Adrenal gland (tissue), 9 donors: ENCODE measurements at regions not wholly inside any gene's neighbourhood (a gene's known extent, or its start where the extent isn't known, plus 50 kb on each side); places are given as distances from the start of the nearest gene placed in this dataset.

Experiments
- DNase-seq, 7 donors: peaks; one replicate each; pipeline ENCODE4 v3.0.0-alpha.2; 2019 to 2020
- H3K27ac ChIP-seq, 5 donors: fragments of 200-600 bp; sonication (generic) in 4 of 5; 1 replicate in 3 of 5; 2 replicates in 2 of 5; pipeline versions ENCODE4 v1.5.1 to v1.8.0; 2016 to 2020; ENCODE audit warnings: mild to moderate bottlenecking in 1 of 5
- H3K27me3 ChIP-seq: fragments of 200-600 bp; 2 replicates; pipeline ENCODE4 v1.8.0; 2021
- H3K36me3 ChIP-seq, 2 donors: fragments of 200-600 bp; replicated peaks in 1 of 2; 1 replicate in 1 of 2; 2 replicates in 1 of 2; pipeline versions ENCODE4 v1.5.1 to v1.8.0; 2018 to 2022
- H3K4me1 ChIP-seq, 2 donors: fragments of 200-600 bp; replicated peaks in 1 of 2; 1 replicate in 1 of 2; 2 replicates in 1 of 2; pipeline versions ENCODE4 v1.5.1 to v1.8.0; 2018 to 2021
- H3K4me3 ChIP-seq, 4 donors: fragments of 200-600 bp; sonication (generic) in 3 of 4; one replicate each; pipeline ENCODE4 v1.5.1; 2016 to 2018
- H3K9me3 ChIP-seq, 3 donors: fragments of 200-600 bp; sonication (generic) in 1 of 3; replicated peaks in 1 of 3; 1 replicate in 2 of 3; 2 replicates in 1 of 3; pipeline versions ENCODE4 v1.5.1 to v1.8.0; 2016 to 2021
- CTCF ChIP-seq, 6 experiments: fragments of 450-650 bp in 4 of 6; fragments of 200-600 bp in 2 of 6; sonication (generic) in 1 of 6; IDR thresholded peaks; 1 replicate in 5 of 6; 2 replicates in 1 of 6; pipeline versions ENCODE4 v1.5.1 to v1.8.0; 2016 to 2021; ENCODE audit warnings: antibody characterized with exemption in 6 of 6, mild to moderate bottlenecking in 2 of 6, moderate library complexity in 1 of 6
- POLR2A ChIP-seq, 2 donors: fragments of 450-650 bp; IDR thresholded peaks; one replicate each; pipeline ENCODE4 v1.6.1; 2017; ENCODE audit warnings: antibody characterized with exemption in 2 of 2, mild to moderate bottlenecking in 2 of 2, moderate library complexity in 1 of 2
- WGBS, 4 donors: extraction: QIAGEN DNeasy Blood & Tissue Kit in 2 of 4; methylation state at CpG; one replicate each; pipeline versions ENCODE4 v1.1.5 to v1.1.7; 2013 to 2017; 5-methylcytosine and 5-hydroxymethylcytosine counted together
- intact Hi-C, 2 donors: fragments of 100-400 bp; cut with DNase I; formaldehyde crosslinking; loops; one replicate each; pipeline versions ENCODE4 v1.14.1 to v1.15.0; 2022 to 2023
- donor health status: healthy with polysubstance abuse.
- donor health status: Bipolar disorder and iron deficiency.
- donor health status: DM: yes; HTN: yes; CAD: no.
- donor health status: DM: no; HTN: no; CAD: no.
- donor health status: DM: no; HTN: no; CAD: no.

- TF ChIP-seq POLR2A (IDR thresholded peaks at IDR 0.05) (no peak), CTCF (IDR thresholded peaks at IDR 0.05) (no peak)
- DNase-seq = peak in 2 of 7 donors; percentile 5 to 17
- no peak overlapping the region for H3K4me3 ChIP-seq
- H3K27me3 ChIP-seq = no peaks in the 10 kb centered on the region
- no peaks in the 10 kb centered on the region for H3K9me3 ChIP-seq
- no peaks in the 10 kb centered on the region for H3K4me1 ChIP-seq
- no peak overlapping the region for H3K27ac ChIP-seq
- no peaks in the 10 kb centered on the region for H3K36me3 ChIP-seq
- WGBS, 4 donors = 72 to 79% (median 75%) methylated on average over 10 to 12 of the region's 12 CpGs
- intact Hi-C loops = no loop called here
These were observed 152.6 kb upstream of the VSTM2B start for GRCh38 chr19:29372921-29373797.

GRCh38 chr19:29375429-29376119, 150.2 kb upstream of the VSTM2B start:
- 74 to 81% (median 80%) methylated on average over 11 to 18 of the region's 18 CpGs for WGBS, 4 donors
- H3K36me3 ChIP-seq = no peaks in the 10 kb centered on the region
- intact Hi-C loops = no loop called here
- peak in 2 of 7 donors; percentile 3 to 34 for DNase-seq
- no peaks in the 10 kb centered on the region for H3K9me3 ChIP-seq
- TF ChIP-seq CTCF (IDR thresholded peaks at IDR 0.05) (no peak), POLR2A (IDR thresholded peaks at IDR 0.05) (no peak)
- no peaks in the 10 kb centered on the region for H3K27me3 ChIP-seq
- H3K4me3 ChIP-seq = no peak overlapping the region
- no peak overlapping the region for H3K27ac ChIP-seq
- H3K4me1 ChIP-seq = no peaks in the 10 kb centered on the region

- 52 to 70% (median 53%) methylated on average over 5 of the region's 5 CpGs for WGBS, 4 donors
- Histone ChIP-seq H3K4me3 (no peak overlapping the region), H3K27me3 (no peaks in the 10 kb centered on the region), H3K27ac (no peak overlapping the region), H3K9me3 (no peaks in the 10 kb centered on the region), H3K4me1 (no peaks in the 10 kb centered on the region), H3K36me3 (no peaks in the 10 kb centered on the region)
- TF ChIP-seq CTCF (IDR thresholded peaks at IDR 0.05) (no peak), POLR2A (IDR thresholded peaks at IDR 0.05) (no peak)
- intact Hi-C loops = no loop called here
- DNase-seq = peak in 2 of 7 donors; percentile 9 to 17
These were observed 148.9 kb upstream of the VSTM2B start for GRCh38 chr19:29376855-29377354.

- WGBS, 4 donors = 58 to 81% (median 70%) methylated on average over 4 of the region's 4 CpGs
- no peaks in the 10 kb centered on the region for H3K36me3 ChIP-seq
- H3K4me1 ChIP-seq = no peaks in the 10 kb centered on the region
- H3K9me3 ChIP-seq = no peaks in the 10 kb centered on the region
- no peak overlapping the region for H3K27ac ChIP-seq
- intact Hi-C loops = no loop called here
- peak in 2 of 7 donors; percentile 2 to 21 for DNase-seq
- H3K27me3 ChIP-seq = no peaks in the 10 kb centered on the region
- no peak overlapping the region for H3K4me3 ChIP-seq
- no peak for TF ChIP-seq POLR2A (IDR thresholded peaks at IDR 0.05)
- no peak for TF ChIP-seq CTCF (IDR thresholded peaks at IDR 0.05)
These were observed 147.7 kb upstream of the VSTM2B start for GRCh38 chr19:29378126-29378525.
